Hepatocyte (in vitro differentiated cells): ENCODE measurements at regions not wholly inside any gene's neighbourhood (a gene's known extent, or its start where the extent isn't known, plus 50 kb on each side); places are given as distances from the start of the nearest gene placed in this dataset.

ENCODE experiments used
- EZH2 ChIP-seq: fragments of 200-600 bp; sonication (generic); IDR thresholded peaks from 2 replicates; pipeline ENCODE4 v1.6.1; 2016; ENCODE audit warnings: antibody characterized with exemption, mild to moderate bottlenecking, borderline replicate concordance
- TF ChIP-seq, protein P1 (sequence below): fragments of 200-600 bp; sonication (generic); IDR thresholded peaks from 2 replicates; pipeline ENCODE4 v1.5.1; 2016; ENCODE audit warnings: antibody characterized with exemption, mild to moderate bottlenecking; ENCODE audit not compliant: poor library complexity

DNA sequence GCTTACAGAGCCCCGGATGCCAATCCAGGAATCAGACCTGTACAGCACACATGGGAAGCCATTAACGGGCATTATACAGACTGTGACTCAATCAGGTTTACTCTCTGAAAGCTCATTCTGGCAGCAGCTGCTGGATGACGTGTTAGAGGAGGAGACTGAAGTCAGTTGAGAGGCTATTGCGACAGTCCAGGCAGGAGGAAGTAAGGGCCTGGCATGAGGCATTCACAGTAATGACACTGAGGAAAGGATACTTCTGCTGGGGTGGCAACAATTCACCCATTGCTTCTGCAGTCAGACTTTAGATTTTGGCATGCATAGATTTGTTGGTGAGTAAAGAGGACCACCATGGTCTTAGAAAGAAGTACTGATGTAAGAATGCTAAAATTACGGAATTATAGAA, 151.0 kb upstream of the HEY2 start:
- TF ChIP-seq, protein P1, sequence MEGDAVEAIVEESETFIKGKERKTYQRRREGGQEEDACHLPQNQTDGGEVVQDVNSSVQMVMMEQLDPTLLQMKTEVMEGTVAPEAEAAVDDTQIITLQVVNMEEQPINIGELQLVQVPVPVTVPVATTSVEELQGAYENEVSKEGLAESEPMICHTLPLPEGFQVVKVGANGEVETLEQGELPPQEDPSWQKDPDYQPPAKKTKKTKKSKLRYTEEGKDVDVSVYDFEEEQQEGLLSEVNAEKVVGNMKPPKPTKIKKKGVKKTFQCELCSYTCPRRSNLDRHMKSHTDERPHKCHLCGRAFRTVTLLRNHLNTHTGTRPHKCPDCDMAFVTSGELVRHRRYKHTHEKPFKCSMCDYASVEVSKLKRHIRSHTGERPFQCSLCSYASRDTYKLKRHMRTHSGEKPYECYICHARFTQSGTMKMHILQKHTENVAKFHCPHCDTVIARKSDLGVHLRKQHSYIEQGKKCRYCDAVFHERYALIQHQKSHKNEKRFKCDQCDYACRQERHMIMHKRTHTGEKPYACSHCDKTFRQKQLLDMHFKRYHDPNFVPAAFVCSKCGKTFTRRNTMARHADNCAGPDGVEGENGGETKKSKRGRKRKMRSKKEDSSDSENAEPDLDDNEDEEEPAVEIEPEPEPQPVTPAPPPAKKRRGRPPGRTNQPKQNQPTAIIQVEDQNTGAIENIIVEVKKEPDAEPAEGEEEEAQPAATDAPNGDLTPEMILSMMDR: no peak
- no peak for TF ChIP-seq EZH2
